ENCODE measurements at regions not wholly inside any gene's neighbourhood (a gene's known extent, or its start where the extent isn't known, plus 50 kb on each side); places are given as distances from the start of the nearest gene placed in this dataset.

DNA sequence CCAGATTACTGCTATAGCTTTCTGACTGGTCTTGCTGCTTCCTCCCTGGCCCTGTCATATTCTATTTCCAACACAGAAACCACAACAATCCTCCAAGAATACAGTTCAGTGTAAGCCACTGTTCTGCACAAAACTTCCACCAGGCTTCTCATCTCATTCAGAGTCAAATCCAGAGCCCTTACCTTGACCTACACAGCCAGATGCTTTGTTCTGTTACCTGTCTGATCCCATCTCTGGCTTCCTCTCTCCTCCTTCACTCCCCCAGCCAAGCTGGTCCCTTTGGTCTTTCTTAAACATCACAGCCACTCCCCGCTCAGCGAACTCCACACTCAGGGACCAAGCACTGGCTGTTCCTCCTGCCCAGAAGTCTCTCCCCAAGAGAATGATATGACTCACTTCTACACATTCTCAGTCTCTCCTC is 84.8 kb upstream of the BMP2K start:
- intact Hi-C loops (cut with micrococcal nuclease) (no loop called here), dilution Hi-C loops (cut with MboI; ENCODE audit: extremely low pct_ligation_motif_present, low sequenced_read_pairs) (no loop called here)
- BruUV-seq (replicated peaks) = no TSS peak
- Histone ChIP-seq H3K79me2 (ENCODE audit: control insufficient read depth, insufficient read depth, low read length) (no peaks in the 10 kb centered on the region), H4K20me1 (replicated peaks; ENCODE audit: control insufficient read depth, extremely low read depth, insufficient read depth, low read length) (no peaks in the 10 kb centered on the region), H3K27me3 (ENCODE audit: control insufficient read depth in 2 of 2, insufficient read depth in 2 of 2, low read length in 2 of 2) (no peaks in the 10 kb centered on the region), H3K9me1 (replicated peaks; ENCODE audit: control insufficient read depth, extremely low read depth, insufficient read depth, low read length) (no peaks in the 10 kb centered on the region), H2AFZ (ENCODE audit: low read depth, low read length) (no peak overlapping the region), H3K9me3 (replicated peaks; ENCODE audit: control insufficient read depth, insufficient read depth, low read length) (no peaks in the 10 kb centered on the region), H3K4me2 (ENCODE audit: insufficient read depth, low read length) (no peak overlapping the region), H3K27ac (ENCODE audit: insufficient read depth, low read depth, low read length) (no peak overlapping the region), H3K9ac (replicated peaks; ENCODE audit: extremely low read depth, insufficient read depth, low read length) (no peak overlapping the region), H3K4me3 (replicated peaks in 1 of 3; ENCODE audit: insufficient read depth in 1 of 3, low read depth in 1 of 3, low read length in 3 of 3) (no peak overlapping the region), H3K36me3 (ENCODE audit: control insufficient read depth in 2 of 2, extremely low read depth in 1 of 2, insufficient read depth in 2 of 2, low read length in 2 of 2) (no peaks in the 10 kb centered on the region), H3K4me1 (ENCODE audit: control insufficient read depth, extremely low read depth, insufficient read depth, low read length) (no peaks in the 10 kb centered on the region)
- TF ChIP-seq GATA2 (IDR thresholded peaks at IDR 0.05; ENCODE audit: insufficient read depth, insufficient read length, low read depth, low read length) (no peak), JUN (IDR thresholded peaks at IDR 0.05; ENCODE audit: borderline replicate concordance, insufficient read depth, insufficient read length, low read depth) (no peak), POLR2A (IDR thresholded peaks at IDR 0.05; ENCODE audit: low read depth, low read length) (no peak), FOS (IDR thresholded peaks at IDR 0.05; ENCODE audit: borderline replicate concordance, insufficient read depth, low read length) (no peak), EZH2 (IDR thresholded peaks at IDR 0.05; ENCODE audit: borderline replicate concordance, low read depth, low read length, severe bottlenecking) (no peak), MYC (IDR thresholded peaks at IDR 0.05; ENCODE audit: low read depth, low read length) (no peak), POLR2AphosphoS5 (IDR thresholded peaks at IDR 0.05; ENCODE audit: insufficient read depth, low read depth, low read length) (no peak)
- TF ChIP-seq, protein P1, sequence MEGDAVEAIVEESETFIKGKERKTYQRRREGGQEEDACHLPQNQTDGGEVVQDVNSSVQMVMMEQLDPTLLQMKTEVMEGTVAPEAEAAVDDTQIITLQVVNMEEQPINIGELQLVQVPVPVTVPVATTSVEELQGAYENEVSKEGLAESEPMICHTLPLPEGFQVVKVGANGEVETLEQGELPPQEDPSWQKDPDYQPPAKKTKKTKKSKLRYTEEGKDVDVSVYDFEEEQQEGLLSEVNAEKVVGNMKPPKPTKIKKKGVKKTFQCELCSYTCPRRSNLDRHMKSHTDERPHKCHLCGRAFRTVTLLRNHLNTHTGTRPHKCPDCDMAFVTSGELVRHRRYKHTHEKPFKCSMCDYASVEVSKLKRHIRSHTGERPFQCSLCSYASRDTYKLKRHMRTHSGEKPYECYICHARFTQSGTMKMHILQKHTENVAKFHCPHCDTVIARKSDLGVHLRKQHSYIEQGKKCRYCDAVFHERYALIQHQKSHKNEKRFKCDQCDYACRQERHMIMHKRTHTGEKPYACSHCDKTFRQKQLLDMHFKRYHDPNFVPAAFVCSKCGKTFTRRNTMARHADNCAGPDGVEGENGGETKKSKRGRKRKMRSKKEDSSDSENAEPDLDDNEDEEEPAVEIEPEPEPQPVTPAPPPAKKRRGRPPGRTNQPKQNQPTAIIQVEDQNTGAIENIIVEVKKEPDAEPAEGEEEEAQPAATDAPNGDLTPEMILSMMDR (IDR thresholded peaks at IDR 0.05; ENCODE audit: extremely low read depth in 1 of 2, insufficient read depth in 1 of 2, low read depth in 1 of 2, low read length in 2 of 2) = no peak
- TF ChIP-seq, protein P2, sequence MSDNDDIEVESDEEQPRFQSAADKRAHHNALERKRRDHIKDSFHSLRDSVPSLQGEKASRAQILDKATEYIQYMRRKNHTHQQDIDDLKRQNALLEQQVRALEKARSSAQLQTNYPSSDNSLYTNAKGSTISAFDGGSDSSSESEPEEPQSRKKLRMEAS (IDR thresholded peaks at IDR 0.05; ENCODE audit: insufficient read depth, insufficient read length) = no peak
- no peak for FAIRE-seq
- ChIA-PET CTCF (no interaction called here), POLR2A (no interaction called here)
- DNase-seq (ENCODE audit: low read depth, low spot score) = no peak

Data from endothelial cell of umbilical vein (primary cell).